Brain microvascular endothelial cell (primary cell): ENCODE measurements at regions not wholly inside any gene's neighbourhood (a gene's known extent, or its start where the extent isn't known, plus 50 kb on each side); places are given as distances from the start of the nearest gene placed in this dataset.

Experiments
- DNase-seq: peaks from one replicate; pipeline ENCODE4 v3.0.0-alpha.2; 2020
- H3K27ac ChIP-seq: fragments of 250-450 bp; sonication (Bioruptor Pico); 2 replicates; pipeline ENCODE4 v1.5.1; 2020; ENCODE audit warnings: mild to moderate bottlenecking, moderate library complexity
- H3K27me3 ChIP-seq: fragments of 250-450 bp; sonication (Bioruptor Pico); replicated peaks from 2 replicates; pipeline ENCODE4 v1.5.1; 2020; ENCODE audit warnings: mild to moderate bottlenecking
- H3K36me3 ChIP-seq: fragments of 250-450 bp; sonication (Bioruptor Pico); replicated peaks from 2 replicates; pipeline ENCODE4 v1.5.1; 2020; ENCODE audit warnings: mild to moderate bottlenecking
- H3K4me3 ChIP-seq: 2 replicates; pipeline ENCODE4 v1.5.1; 2011; ENCODE audit warnings: low read depth, mild to moderate bottlenecking, control low read depth, low read length, moderate library complexity
- in situ Hi-C: cut with HindIII; loops from 2 replicates; pipeline ENCODE4 v1.10.0; 2017; ENCODE audit warnings: low sequenced_read_pairs, low pct_ligation_motif_present
- TF ChIP-seq, protein P1 (sequence below): IDR thresholded peaks from 2 replicates; pipeline ENCODE4 v1.5.1; 2011; ENCODE audit warnings: low read depth, mild to moderate bottlenecking, moderate library complexity, low read length, control low read depth, inconsistent platforms; ENCODE audit errors: missing control alignments

DNA sequence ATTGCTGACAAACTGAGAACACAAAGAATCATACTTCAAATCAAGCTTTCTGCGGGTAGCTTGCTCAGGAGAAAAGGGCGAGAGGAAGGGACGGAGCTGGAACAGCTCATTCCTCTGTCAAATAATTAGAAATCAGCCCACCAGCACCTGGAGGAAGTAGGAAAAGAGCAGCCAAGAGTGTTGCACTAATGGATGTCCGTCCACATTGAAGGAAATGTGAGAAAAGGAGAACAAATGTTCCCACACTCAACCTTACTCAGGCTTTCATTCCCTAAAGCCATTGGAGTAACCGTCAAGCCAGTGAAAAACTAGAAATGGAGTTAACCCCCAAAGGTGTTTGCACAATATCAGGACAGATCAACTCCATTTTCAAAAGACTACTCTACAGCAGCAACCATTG, 233.0 kb upstream of the PRKD1 start:
- Histone ChIP-seq H3K27me3 (no peaks in the 10 kb centered on the region), H3K4me3 (no peak overlapping the region), H3K27ac (no peak overlapping the region), H3K36me3 (no peaks in the 10 kb centered on the region)
- in situ Hi-C loops: no loop called here
- TF ChIP-seq, protein P1, sequence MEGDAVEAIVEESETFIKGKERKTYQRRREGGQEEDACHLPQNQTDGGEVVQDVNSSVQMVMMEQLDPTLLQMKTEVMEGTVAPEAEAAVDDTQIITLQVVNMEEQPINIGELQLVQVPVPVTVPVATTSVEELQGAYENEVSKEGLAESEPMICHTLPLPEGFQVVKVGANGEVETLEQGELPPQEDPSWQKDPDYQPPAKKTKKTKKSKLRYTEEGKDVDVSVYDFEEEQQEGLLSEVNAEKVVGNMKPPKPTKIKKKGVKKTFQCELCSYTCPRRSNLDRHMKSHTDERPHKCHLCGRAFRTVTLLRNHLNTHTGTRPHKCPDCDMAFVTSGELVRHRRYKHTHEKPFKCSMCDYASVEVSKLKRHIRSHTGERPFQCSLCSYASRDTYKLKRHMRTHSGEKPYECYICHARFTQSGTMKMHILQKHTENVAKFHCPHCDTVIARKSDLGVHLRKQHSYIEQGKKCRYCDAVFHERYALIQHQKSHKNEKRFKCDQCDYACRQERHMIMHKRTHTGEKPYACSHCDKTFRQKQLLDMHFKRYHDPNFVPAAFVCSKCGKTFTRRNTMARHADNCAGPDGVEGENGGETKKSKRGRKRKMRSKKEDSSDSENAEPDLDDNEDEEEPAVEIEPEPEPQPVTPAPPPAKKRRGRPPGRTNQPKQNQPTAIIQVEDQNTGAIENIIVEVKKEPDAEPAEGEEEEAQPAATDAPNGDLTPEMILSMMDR: no peak
- no peak for DNase-seq

DNA sequence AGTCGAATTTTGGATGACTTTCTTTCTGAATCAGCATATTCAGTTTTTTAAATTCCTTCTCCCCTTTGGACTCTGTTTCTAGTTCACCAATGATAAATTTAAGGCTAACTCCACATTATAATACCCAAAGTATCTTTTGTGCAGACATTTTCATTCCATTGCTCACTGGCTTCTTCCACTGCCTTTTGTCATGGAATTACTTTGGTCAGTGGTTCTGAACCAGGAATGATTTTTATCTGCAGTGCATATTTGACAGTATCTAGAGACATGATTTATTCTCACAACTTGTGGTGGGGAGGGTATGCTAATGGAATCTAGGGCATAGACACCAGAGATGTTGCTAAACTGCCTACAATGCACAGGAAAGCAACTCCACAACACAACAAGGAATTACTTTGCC, 234.4 kb upstream of the PRKD1 start:
- no peak overlapping the region for H3K4me3 ChIP-seq
- TF ChIP-seq, protein P1: no peak
- DNase-seq: no peak
- H3K36me3 ChIP-seq: no peaks in the 10 kb centered on the region
- no peaks in the 10 kb centered on the region for H3K27me3 ChIP-seq
- no peak overlapping the region for H3K27ac ChIP-seq
- in situ Hi-C loops: no loop called here

DNA sequence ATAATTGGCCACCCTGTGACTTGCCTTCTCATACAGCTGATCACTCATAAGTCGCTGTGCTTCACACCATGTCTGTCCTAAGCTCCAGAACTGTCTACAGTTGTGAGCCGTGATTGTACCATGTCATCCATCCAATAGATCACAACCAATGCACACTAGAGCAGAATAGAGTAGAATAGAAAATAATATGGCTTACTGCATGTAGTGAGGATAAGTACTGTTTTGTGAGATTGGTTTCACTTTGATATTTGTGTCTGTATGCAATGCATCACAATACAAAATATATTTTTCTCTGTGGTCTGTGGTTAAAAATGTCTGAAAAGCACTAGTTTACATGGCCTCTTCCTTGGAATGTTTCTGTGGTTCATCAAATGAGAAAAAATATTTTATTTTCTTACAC, 237.6 kb upstream of the PRKD1 start:
- DNase-seq: no peak
- no peak overlapping the region for H3K27ac ChIP-seq
- H3K36me3 ChIP-seq: no peaks in the 10 kb centered on the region
- TF ChIP-seq, protein P1: no peak
- no peaks in the 10 kb centered on the region for H3K27me3 ChIP-seq
- no peak overlapping the region for H3K4me3 ChIP-seq
- in situ Hi-C loops: no loop called here

DNA sequence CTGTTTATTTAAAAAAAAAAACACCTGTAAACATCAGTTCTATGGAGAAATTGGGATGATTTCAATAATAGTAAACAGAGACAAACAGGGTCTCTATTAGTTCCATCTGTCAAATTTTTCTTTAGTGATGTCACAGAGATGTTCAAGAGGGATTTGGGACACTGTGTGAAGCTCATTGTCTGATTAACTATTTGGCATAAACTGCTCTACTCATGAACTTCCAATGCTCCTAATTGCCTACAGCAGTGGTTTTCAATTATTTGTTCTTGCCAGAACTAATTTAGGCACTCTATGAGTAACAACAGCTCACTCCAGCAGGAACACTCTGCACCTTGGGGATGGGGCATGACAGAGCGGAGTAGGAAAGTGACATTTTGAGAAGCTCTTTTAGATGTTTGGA, 250.1 kb upstream of the PRKD1 start:
- TF ChIP-seq, protein P1: no peak
- no peaks in the 10 kb centered on the region for H3K27me3 ChIP-seq
- in situ Hi-C loops: no loop called here
- DNase-seq: no peak
- no peak overlapping the region for H3K4me3 ChIP-seq
- H3K36me3 ChIP-seq: no peaks in the 10 kb centered on the region
- H3K27ac ChIP-seq: no peak overlapping the region

DNA sequence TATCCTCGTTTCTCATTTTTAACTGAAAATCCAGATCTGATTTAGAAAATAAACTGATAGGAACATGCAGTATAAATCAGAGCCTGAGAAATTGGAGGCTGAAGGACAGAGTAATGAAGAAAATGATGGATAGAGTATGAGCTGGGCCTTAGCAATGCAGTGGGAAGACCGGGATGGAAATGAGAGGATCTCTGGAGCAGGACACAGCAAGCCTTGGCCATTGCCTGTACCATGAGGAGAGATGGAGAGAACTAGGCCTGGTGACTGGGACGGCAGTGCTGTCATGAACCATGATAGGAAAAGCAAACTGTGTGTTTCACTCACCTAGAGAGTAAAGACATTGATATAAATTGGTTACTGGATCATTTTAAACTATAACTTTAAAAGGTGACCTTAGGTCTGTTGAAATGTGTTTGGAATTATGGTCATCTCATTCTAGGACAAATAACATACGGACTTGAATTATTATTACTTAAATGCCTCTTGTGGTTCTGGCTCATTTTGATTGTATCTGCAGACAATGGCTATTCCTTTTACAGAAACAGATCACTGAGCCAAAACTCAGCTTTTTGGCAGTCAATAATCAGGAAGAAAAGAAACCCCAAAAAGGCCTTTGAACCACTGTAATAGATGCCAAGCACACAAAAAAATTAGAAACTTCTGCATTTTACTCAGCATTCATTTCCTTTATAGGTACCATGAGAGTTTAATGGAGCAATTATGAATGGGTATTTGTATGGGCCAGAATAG, 251.9 kb upstream of the PRKD1 start:
- TF ChIP-seq, protein P1: no peak
- no peak for DNase-seq
- Histone ChIP-seq H3K36me3 (no peaks in the 10 kb centered on the region), H3K27me3 (no peaks in the 10 kb centered on the region), H3K27ac (no peak overlapping the region), H3K4me3 (no peak overlapping the region)
- in situ Hi-C loops: no loop called here

DNA sequence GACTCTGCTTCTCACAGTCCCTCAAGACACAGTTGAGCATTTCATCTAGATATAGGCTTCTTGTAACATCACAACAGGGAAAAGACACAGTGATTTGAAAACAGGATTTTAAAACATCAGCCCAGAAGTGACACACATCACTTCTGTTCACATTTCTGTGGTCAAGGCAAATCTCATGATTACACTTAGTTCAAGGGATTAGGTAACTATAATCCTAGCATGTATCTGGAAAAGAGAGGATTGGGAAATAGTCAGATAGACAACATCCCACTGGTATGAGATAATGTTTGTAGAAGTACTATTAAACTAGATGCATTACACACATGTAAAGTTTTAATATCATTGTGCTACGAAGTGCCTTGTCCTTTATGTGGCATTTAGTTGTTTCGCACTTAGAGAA, 252.6 kb upstream of the PRKD1 start:
- no peak for DNase-seq
- Histone ChIP-seq H3K4me3 (no peak overlapping the region), H3K27ac (no peak overlapping the region), H3K36me3 (no peaks in the 10 kb centered on the region), H3K27me3 (no peaks in the 10 kb centered on the region)
- TF ChIP-seq, protein P1: no peak
- in situ Hi-C loops: no loop called here
